ENCODE measurements at regions not wholly inside any gene's neighbourhood (a gene's known extent, or its start where the extent isn't known, plus 50 kb on each side); places are given as distances from the start of the nearest gene placed in this dataset.

- Histone ChIP-seq H3K36me3 (ENCODE audit: control insufficient read depth, insufficient read depth, low read length) (no peaks in the 10 kb centered on the region), H3K27me3 (ENCODE audit: control insufficient read depth, insufficient read depth, low read length) (no peaks in the 10 kb centered on the region), H3K4me1 (ENCODE audit: control insufficient read depth, insufficient read depth, low read length) (no peaks in the 10 kb centered on the region), H3K4me3 (ENCODE audit: low read depth in 2 of 2, low read length in 2 of 2) (no peak overlapping the region), H3K27ac (ENCODE audit: low read length) (no peak overlapping the region), H3K9me3 (ENCODE audit: control insufficient read depth, insufficient read depth, low read depth, low read length) (no peaks in the 10 kb centered on the region)
- BruUV-seq (replicated peaks), result no TSS peak
- POLR2A ChIA-PET, result no interaction called here
- intact Hi-C loops (cut with micrococcal nuclease; ENCODE audit: unreplicated experiment), result no loop called here
- CTCF ChIA-PET, result no interaction called here
- no peak for DNase-seq (ENCODE audit: low read depth, low spot score)
- in situ Hi-C loops (cut with HindIII; ENCODE audit: low pct_unique_long_range_greater_than_20kb, low sequenced_read_pairs), result no loop called here
- no peak for ATAC-seq
- TF ChIP-seq POLR2AphosphoS5 (IDR thresholded peaks at IDR 0.05; ENCODE audit: low read depth, low read length) (no peak), SIN3A (IDR thresholded peaks at IDR 0.05; ENCODE audit: borderline replicate concordance, insufficient read depth, low read depth, low read length) (no peak), REST (IDR thresholded peaks at IDR 0.05; ENCODE audit: insufficient read depth in 1 of 2, low read depth in 2 of 2, low read length in 1 of 2) (no peak), TCF7L2 (IDR thresholded peaks at IDR 0.05; ENCODE audit: low read depth, low read length) (no peak)
- TF ChIP-seq, protein P1, sequence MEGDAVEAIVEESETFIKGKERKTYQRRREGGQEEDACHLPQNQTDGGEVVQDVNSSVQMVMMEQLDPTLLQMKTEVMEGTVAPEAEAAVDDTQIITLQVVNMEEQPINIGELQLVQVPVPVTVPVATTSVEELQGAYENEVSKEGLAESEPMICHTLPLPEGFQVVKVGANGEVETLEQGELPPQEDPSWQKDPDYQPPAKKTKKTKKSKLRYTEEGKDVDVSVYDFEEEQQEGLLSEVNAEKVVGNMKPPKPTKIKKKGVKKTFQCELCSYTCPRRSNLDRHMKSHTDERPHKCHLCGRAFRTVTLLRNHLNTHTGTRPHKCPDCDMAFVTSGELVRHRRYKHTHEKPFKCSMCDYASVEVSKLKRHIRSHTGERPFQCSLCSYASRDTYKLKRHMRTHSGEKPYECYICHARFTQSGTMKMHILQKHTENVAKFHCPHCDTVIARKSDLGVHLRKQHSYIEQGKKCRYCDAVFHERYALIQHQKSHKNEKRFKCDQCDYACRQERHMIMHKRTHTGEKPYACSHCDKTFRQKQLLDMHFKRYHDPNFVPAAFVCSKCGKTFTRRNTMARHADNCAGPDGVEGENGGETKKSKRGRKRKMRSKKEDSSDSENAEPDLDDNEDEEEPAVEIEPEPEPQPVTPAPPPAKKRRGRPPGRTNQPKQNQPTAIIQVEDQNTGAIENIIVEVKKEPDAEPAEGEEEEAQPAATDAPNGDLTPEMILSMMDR (IDR thresholded peaks at IDR 0.05), result no peak
These were observed 481.5 kb upstream of the ZFHX3 start for GRCh38 chr16:73529303-73530012.

DNA sequence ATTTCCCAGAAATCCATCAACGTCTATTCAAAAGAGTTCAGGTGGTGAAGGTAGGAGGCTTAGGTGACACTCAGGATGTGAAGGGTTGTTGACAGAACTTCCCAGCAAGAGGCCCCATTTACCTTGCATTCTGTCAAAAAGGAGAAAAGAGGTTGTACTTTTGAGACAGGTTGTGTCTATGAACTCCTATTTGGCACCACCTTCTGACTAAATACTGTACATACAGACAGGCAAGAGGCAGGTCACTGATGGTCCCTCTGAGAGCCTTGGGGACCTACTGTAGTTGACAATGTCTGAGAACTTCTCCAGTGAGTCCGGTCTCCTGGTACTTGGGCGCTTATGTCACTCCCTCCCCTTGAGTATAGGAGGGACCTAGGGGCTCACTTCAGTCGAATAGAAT, 479.3 kb upstream of the ZFHX3 start:
- TF ChIP-seq REST (IDR thresholded peaks at IDR 0.05; ENCODE audit: insufficient read depth in 1 of 2, low read depth in 2 of 2, low read length in 1 of 2), result no peak
- TF ChIP-seq, protein P1 (IDR thresholded peaks at IDR 0.05), result no peak
- TF ChIP-seq TCF7L2 (IDR thresholded peaks at IDR 0.05; ENCODE audit: low read depth, low read length), result no peak
- TF ChIP-seq POLR2AphosphoS5 (IDR thresholded peaks at IDR 0.05; ENCODE audit: low read depth, low read length), result no peak
- no peak for TF ChIP-seq SIN3A (IDR thresholded peaks at IDR 0.05; ENCODE audit: borderline replicate concordance, insufficient read depth, low read depth, low read length)
- Histone ChIP-seq H3K9me3 (ENCODE audit: control insufficient read depth, insufficient read depth, low read depth, low read length) (no peaks in the 10 kb centered on the region), H3K4me3 (ENCODE audit: low read depth in 2 of 2, low read length in 2 of 2) (no peak overlapping the region), H3K27ac (ENCODE audit: low read length) (no peak overlapping the region), H3K4me1 (ENCODE audit: control insufficient read depth, insufficient read depth, low read length) (no peaks in the 10 kb centered on the region), H3K36me3 (ENCODE audit: control insufficient read depth, insufficient read depth, low read length) (no peaks in the 10 kb centered on the region), H3K27me3 (ENCODE audit: control insufficient read depth, insufficient read depth, low read length) (no peaks in the 10 kb centered on the region)
- in situ Hi-C loops (cut with HindIII; ENCODE audit: low pct_unique_long_range_greater_than_20kb, low sequenced_read_pairs), result no loop called here
- intact Hi-C loops (cut with micrococcal nuclease; ENCODE audit: unreplicated experiment), result no loop called here
- no TSS peak for BruUV-seq (replicated peaks)
- ATAC-seq (no peak), DNase-seq (ENCODE audit: low read depth, low spot score) (no peak)
- ChIA-PET POLR2A (no interaction called here), CTCF (no interaction called here)

Data from Panc1 (cell line).